CD4-positive, alpha-beta T cell treated with Interferon gamma for 1 hour (primary cell): ENCODE measurements at regions not wholly inside any gene's neighbourhood (a gene's known extent, or its start where the extent isn't known, plus 50 kb on each side); places are given as distances from the start of the nearest gene placed in this dataset.

Experiments used
- DNase-seq: peaks from one replicate; pipeline ENCODE4 v3.0.0-alpha.2; 2020

- no peak for DNase-seq
Measured at GRCh38 chr1:209319057-209319432, 264.5 kb upstream of the CAMK1G start.

- DNase-seq, result no peak
Measured at GRCh38 chr1:209319549-209319948, 264.0 kb upstream of the CAMK1G start.

- DNase-seq, result no peak
Measured at GRCh38 chr1:209323743-209324142, 259.8 kb upstream of the CAMK1G start.

- DNase-seq, result no peak
Measured at GRCh38 chr1:209324901-209325871, 258.3 kb upstream of the CAMK1G start.

GRCh38 chr1:209326076-209326475 is 257.4 kb upstream of the CAMK1G start:
- DNase-seq, result no peak

- DNase-seq, result no peak
Measured at GRCh38 chr1:209326831-209327230, 256.7 kb upstream of the CAMK1G start.

- DNase-seq, result no peak
Measured at GRCh38 chr1:209328196-209328595, 255.3 kb upstream of the CAMK1G start.

GRCh38 chr1:209335178-209335577 is 248.3 kb upstream of the CAMK1G start:
- no peak for DNase-seq

- no peak for DNase-seq
Measured at GRCh38 chr1:209341146-209341545, 242.4 kb upstream of the CAMK1G start.

- no peak for DNase-seq
Measured at GRCh38 chr1:209341673-209342420, 241.7 kb upstream of the CAMK1G start.

GRCh38 chr1:209342441-209343175 is 240.9 kb upstream of the CAMK1G start:
- DNase-seq, result no peak

GRCh38 chr1:209343511-209343910 is 240.0 kb upstream of the CAMK1G start:
- DNase-seq, result no peak

GRCh38 chr1:209344156-209344555 is 239.4 kb upstream of the CAMK1G start:
- no peak for DNase-seq

GRCh38 chr1:209349363-209350308 is 233.9 kb upstream of the CAMK1G start:
- DNase-seq, result no peak

GRCh38 chr1:209353053-209353452 is 230.5 kb upstream of the CAMK1G start:
- no peak for DNase-seq

GRCh38 chr1:209354111-209354839 is 229.2 kb upstream of the CAMK1G start:
- DNase-seq, result peak; percentile 22

- no peak for DNase-seq
Measured at GRCh38 chr1:209354840-209355165, 228.7 kb upstream of the CAMK1G start.

- DNase-seq, result no peak
Measured at GRCh38 chr1:209355415-209355814, 228.1 kb upstream of the CAMK1G start.

- DNase-seq, result no peak
Measured at GRCh38 chr1:209356976-209357377, 226.5 kb upstream of the CAMK1G start.

- DNase-seq, result no peak
Measured at GRCh38 chr1:209363112-209363511, 220.4 kb upstream of the CAMK1G start.

- no peak for DNase-seq
Measured at GRCh38 chr1:209364716-209365115, 218.8 kb upstream of the CAMK1G start.
